BJ (cell line): ENCODE measurements at regions not wholly inside any gene's neighbourhood (a gene's known extent, or its start where the extent isn't known, plus 50 kb on each side); places are given as distances from the start of the nearest gene placed in this dataset.
"Not testable (repeated sequence)": the region's sequence is repeated elsewhere in the genome, so short reads cannot be mapped to it uniquely, and the experiment has no call there.

Experiments
- CTCF ChIA-PET: fragments of 350-600 bp; formaldehyde crosslinking; extraction: SDS; loops from one replicate; lab custom pipeline; 2021; ENCODE audit warnings: antibody characterized with exemption, inconsistent platforms; lab: Yijun Ruan, JAX
- POLR2A ChIA-PET: fragments of 300-600 bp; sonication (Branson Sonifier 250); formaldehyde crosslinking; extraction: SDS; loops from one replicate; lab custom pipeline; 2021; ENCODE audit warnings: antibody characterized with exemption; lab: Charles Lee
- DNase-seq: peaks from one replicate; pipeline ENCODE4 v3.0.0-alpha.2; 2011; ENCODE audit warnings: low read depth
- H3K27me3 ChIP-seq: 2 replicates; pipeline ENCODE4 v1.6.0; 2011; ENCODE audit warnings: low read length; ENCODE audit not compliant: control insufficient read depth, insufficient read depth
- H3K36me3 ChIP-seq: 2 replicates; pipeline ENCODE4 v1.5.1; 2011; ENCODE audit warnings: low read length; ENCODE audit not compliant: control insufficient read depth, insufficient read depth
- H3K4me3 ChIP-seq: 2 replicates; pipeline ENCODE4 v1.5.1; 2011; ENCODE audit warnings: low read depth, mild to moderate bottlenecking, control low read depth, low read length
- CTCF ChIP-seq: IDR thresholded peaks from 2 replicates; pipeline ENCODE4 v1.5.1; 2011; ENCODE audit warnings: low read depth, mild to moderate bottlenecking, control low read depth, inconsistent platforms, low read length, moderate library complexity; ENCODE audit not compliant: insufficient read depth

GRCh38 chr3:11898611-11899325 is 52.1 kb upstream of the TAMM41 start:
- CTCF ChIA-PET = no interaction called here
- no peak for DNase-seq
- no peak for TF ChIP-seq CTCF
- H3K36me3 ChIP-seq = no peaks in the 10 kb centered on the region
- H3K4me3 ChIP-seq = no peak overlapping the region
- POLR2A ChIA-PET = no interaction called here
- no peaks in the 10 kb centered on the region; the same call in none of the 2 replicates for H3K27me3 ChIP-seq

- CTCF ChIA-PET, POLR2A ChIA-PET: not testable (repeated sequence)
These were observed 52.7 kb upstream of the TAMM41 start for GRCh38 chr3:11899389-11899788.

GRCh38 chr3:11899826-11900225 is 53.1 kb upstream of the TAMM41 start:
- DNase-seq = no peak
- Histone ChIP-seq H3K27me3 (no peaks in the 10 kb centered on the region; the same call in none of the 2 replicates), H3K36me3 (no peaks in the 10 kb centered on the region), H3K4me3 (no peak overlapping the region)
- POLR2A ChIA-PET = no interaction called here
- TF ChIP-seq CTCF = no peak
- CTCF ChIA-PET = interaction anchor here (0.6 kb wide), 1 partner anchor 837 kb away, joined by 3 read pairs; no protein-coding TSS in a partner anchor

More at GRCh38 chr3:11899389-11899788, 52.7 kb upstream of the TAMM41 start:
- H3K36me3 ChIP-seq, H3K27me3 ChIP-seq, H3K4me3 ChIP-seq, DNase-seq: not testable (repeated sequence)

GRCh38 chr3:11900824-11901223 is 54.1 kb upstream of the TAMM41 start:
- no peak overlapping the region for H3K4me3 ChIP-seq
- DNase-seq = no peak
- ChIA-PET CTCF (no interaction called here), POLR2A (no interaction called here)
- no peak for TF ChIP-seq CTCF
- no peaks in the 10 kb centered on the region; the same call in none of the 2 replicates for H3K27me3 ChIP-seq
- no peaks in the 10 kb centered on the region for H3K36me3 ChIP-seq

- Histone ChIP-seq H3K36me3 (no peaks in the 10 kb centered on the region), H3K27me3 (no peaks in the 10 kb centered on the region; the same call in none of the 2 replicates), H3K4me3 (no peak overlapping the region)
- no peak for TF ChIP-seq CTCF
- DNase-seq = no peak
- ChIA-PET CTCF (no interaction called here), POLR2A (no interaction called here)
These were observed 54.7 kb upstream of the TAMM41 start for GRCh38 chr3:11901286-11901875.

- POLR2A ChIA-PET = no interaction called here
- no peak for TF ChIP-seq CTCF
- Histone ChIP-seq H3K27me3 (no peaks in the 10 kb centered on the region; the same call in 1 of the 2 replicates), H3K4me3 (no peak overlapping the region), H3K36me3 (no peaks in the 10 kb centered on the region)
- CTCF ChIA-PET = no interaction called here
- DNase-seq = no peak
These were observed 56.4 kb upstream of the TAMM41 start for GRCh38 chr3:11903047-11903446.
